ENCODE measurements at regions not wholly inside any gene's neighbourhood (a gene's known extent, or its start where the extent isn't known, plus 50 kb on each side); places are given as distances from the start of the nearest gene placed in this dataset.
"Not testable (repeated sequence)": the region's sequence is repeated elsewhere in the genome, so short reads cannot be mapped to it uniquely, and the experiment has no call there.

DNA sequence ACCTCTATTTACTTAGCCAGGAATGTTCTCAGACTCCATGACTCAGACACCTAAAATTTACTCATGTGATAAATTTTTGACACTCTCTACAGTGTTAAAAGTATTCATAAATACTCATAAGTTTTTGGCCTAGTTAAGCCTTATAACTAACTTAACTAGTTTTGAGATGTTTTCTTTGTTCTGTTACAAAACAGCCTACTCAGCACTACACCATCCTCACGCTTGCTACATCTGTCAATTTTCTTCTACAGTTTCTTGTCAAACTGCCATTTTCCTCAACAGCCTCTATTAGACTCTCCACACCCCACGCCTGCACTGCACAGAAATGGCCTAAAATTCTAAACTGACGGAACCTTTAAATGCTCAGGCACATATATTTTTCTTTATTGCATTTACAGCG lies 195.5 kb downstream of the ANXA1 start:
- no peak for DNase-seq

- no peak for DNase-seq
Measured at GRCh38 chr9:73347720-73348119, 196.1 kb downstream of the ANXA1 start.

GRCh38 chr9:73348471-73348870 lies 196.8 kb downstream of the ANXA1 start:
- no peak for DNase-seq

DNA sequence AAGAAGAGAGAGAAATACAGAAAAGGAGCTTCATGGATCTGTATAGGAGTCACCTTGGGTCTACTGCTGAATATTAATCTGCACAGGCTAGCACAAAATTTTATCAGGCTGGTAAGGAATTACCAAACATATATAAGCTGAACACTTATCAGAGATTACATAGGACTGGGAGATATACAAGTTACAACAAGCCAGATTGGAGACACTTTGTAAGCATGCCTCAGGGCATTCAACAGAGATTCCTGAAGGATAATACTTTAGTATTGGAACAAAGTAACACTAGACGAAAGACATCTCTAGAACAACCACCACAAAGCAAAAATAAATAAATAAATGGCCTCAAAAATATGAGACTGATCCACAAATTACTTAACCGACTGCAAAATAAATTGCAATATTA lies 197.8 kb downstream of the ANXA1 start:
- DNase-seq, result no peak

- DNase-seq, result no peak
Measured at GRCh38 chr9:73357607-73358006, 205.9 kb downstream of the ANXA1 start.

GRCh38 chr9:73370053-73370452 lies 218.4 kb downstream of the ANXA1 start:
- DNase-seq, result no peak

DNA sequence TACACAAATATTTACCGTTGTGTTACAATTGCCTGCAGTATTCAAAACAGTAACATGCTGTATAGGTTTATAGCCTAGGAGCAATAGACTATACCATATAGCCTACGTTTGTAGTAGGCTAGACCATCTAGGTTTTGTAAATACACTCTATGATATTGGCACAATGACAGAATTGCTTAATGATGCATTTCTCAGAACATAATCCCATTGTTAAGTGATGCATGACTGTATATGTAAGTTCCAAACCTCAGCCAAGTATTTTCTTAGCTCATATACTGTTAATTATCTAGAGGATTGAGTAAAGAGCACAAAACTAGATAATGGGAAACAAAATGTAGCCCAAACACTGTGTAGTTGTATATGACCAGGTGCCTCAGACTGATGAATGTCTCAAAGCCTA lies 220.1 kb downstream of the ANXA1 start:
- no peak for DNase-seq

- no peak for DNase-seq
Measured at GRCh38 chr9:73380411-73380810, 228.7 kb downstream of the ANXA1 start.

DNA sequence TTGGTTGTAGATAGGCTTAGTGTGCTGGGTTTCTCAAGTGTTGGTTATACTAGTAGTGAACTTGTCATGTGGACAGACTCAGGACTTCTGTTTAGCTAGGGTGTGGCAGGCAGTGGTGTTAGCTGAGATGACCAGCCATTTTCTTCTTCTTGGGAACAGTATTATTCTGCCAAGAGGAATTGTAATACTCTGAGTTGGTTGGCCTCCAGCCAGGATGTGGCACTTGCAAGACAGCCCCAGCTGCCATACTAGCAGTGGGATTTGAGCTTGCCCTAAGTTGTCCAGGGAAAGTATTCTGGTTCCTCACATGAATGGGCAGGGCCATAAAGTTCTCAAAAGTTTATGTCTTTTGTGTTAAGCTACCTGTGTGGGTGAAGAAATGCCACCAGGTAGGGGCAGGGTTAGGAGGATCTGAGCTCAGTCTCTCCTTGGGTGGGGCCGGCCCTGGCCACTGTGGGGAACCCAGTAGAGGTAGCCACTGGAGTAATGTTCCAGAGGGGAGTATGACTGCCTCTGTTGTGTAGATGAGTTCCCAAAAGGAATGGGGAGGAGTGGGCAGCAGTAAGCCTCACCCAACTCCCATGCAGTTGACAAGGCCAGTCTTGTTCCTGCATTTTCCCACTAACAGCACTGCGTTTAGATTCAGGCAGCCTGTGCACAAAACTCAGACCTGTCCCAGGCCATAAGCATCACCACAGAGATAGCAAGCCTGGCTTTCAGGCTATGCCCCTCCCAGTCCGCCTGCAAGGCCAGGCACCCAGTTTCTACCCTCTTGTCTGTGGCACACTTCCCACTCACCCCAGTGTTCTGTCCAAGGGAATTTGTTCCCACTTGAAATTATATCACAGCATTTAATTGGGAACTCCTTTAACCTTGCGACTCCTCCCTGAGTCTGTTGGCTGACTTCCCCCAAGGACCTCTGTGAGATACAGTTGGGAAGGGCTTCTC lies 250.7 kb downstream of the ANXA1 start:
- no peak for DNase-seq

DNA sequence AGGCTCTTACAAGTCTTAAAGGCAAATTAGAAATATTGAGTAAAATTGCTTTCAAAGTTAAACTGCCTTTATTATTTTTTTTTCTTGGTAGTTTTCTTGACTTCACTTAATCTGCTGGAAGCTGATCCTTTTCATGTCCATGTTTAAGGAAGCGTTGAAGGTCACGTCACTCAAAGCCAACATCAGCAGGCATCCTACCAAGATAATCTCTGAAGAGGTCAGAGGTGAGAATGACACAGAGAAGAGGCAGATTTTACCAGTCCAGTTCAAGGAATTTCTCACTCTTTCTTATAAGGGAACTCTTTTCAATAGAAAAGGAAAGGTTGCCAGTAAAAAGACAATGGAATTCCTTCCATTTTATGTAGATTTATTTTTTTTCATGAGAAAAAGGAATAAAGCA lies 259.8 kb downstream of the ANXA1 start:
- DNase-seq, result no peak

DNA sequence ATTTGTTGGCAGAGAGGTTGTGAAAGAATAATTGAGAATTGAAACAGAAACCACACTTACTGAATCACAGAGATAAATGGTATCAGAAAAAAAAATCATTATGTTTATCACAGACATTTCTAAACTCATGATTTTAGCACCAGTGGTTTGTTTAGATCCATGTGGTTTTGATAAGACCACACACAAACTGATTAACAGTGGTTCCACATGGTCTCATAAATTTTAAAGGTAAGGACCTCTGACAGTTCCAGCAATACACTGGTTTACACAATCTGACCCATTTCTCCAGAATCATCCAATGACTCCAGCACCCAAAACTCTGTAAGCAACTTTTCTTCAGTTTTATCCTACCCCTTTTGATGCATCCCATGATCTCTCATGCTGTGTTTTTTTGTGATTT lies 261.2 kb downstream of the ANXA1 start:
- DNase-seq, result no peak

GRCh38 chr9:73423891-73424290 lies 272.2 kb downstream of the ANXA1 start:
- no peak for DNase-seq

GRCh38 chr9:73426269-73426668 lies 274.6 kb downstream of the ANXA1 start:
- peak; percentile 26 for DNase-seq

GRCh38 chr9:73434826-73435225 lies 283.2 kb downstream of the ANXA1 start:
- DNase-seq, result no peak

DNA sequence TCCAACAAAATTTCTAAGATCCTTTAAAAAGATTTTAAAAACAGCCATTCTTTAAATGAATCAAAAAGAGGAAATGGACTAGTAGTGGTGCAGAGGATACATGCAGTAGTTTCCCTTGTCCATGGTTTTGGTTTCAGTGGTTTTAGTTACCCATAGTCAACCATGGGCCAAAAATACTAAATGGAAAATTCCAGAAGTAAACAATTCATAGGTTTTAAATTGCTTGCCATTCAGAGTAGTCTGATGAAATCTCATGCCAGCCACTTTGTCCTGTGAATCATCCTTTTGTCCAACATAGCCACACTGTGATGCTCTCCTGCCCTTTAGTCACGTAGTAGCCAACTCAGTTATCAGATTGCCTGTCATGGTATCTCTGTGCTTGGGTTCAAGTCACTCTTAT lies 286.1 kb downstream of the ANXA1 start:
- DNase-seq, result no peak

DNA sequence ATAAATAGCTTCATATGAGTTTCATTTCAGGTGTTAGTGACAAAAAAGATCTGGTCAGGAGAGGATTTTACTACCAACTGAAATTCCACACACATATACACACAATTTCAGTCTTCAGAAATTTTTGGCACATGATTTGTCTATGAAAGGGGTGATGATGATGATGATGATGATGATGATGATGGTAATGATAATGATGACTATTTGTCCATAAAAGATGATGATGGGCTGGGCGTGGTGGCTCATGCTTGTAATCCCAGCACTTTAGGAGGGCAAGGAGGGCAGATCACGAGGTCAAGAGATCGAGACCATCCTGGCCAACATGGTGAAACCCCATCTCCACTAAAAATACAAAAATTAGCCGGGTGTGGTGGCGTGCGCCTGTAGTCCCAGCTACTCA lies 288.2 kb downstream of the ANXA1 start:
- not testable (repeated sequence) for DNase-seq

- no peak for DNase-seq
Measured at GRCh38 chr9:73441223-73441622, 289.6 kb downstream of the ANXA1 start.

DNA sequence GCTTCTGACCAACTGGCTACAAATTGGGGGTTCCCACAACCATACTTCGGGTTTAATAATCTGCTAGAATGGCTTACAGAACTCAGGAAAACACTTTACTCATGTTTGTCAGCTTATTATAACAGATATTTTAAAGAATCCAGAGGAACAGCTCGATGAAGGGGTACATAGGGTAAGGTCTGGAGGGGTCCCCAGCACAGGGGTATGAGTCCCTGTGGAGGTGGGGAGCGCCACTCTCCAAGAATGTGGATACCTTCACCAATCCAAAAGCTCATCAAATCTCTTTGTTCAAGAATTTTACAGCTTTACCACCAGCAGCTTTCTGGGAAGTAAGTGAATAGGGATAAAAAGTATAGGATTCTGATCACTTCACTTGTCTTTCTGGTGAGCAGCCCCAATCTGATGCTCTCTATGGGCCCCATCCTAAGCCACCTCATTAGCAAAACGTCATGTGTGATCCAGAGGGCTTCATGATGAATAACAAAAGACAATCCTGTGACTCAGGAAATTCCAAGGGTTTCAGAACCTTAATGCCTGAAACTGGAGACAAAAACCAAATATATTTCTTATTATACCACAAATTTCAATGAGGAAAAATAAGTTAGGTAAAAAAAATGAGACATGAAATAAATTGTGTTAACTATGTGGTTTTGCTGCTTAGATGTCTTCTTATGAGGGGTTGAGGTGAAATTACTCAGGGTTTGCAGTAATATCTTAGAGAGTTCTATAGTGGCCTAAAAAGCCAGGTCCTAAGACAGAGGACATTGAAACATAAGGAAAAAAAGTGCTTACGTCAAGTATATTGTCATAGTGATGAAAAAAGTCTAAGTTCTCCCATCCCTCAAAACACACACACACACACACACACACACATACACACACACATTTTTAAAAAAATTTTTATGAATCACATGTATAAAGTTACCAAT lies 290.5 kb downstream of the ANXA1 start:
- DNase-seq, result no peak

DNA sequence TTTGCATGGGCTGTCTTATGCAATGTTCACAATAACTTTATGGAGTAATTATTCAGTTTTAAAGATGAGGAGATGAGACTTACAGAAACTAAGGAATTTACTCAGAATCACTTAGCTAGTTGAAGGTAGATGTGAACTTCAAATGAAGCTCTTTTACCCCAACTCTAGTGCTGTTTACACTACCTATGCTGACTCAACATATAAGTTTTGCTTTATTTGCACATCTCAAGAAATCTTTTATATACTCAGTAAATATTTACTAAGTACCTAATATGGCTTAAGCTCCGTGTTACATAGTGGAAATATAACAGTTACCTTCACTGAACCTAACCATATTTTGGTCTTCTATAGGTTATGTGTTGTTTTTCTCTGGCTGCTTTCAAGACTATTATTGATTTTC lies 293.2 kb downstream of the ANXA1 start:
- no peak for DNase-seq

- not testable (repeated sequence) for DNase-seq
Measured at GRCh38 chr9:73445384-73445783, 293.7 kb downstream of the ANXA1 start.

DNA sequence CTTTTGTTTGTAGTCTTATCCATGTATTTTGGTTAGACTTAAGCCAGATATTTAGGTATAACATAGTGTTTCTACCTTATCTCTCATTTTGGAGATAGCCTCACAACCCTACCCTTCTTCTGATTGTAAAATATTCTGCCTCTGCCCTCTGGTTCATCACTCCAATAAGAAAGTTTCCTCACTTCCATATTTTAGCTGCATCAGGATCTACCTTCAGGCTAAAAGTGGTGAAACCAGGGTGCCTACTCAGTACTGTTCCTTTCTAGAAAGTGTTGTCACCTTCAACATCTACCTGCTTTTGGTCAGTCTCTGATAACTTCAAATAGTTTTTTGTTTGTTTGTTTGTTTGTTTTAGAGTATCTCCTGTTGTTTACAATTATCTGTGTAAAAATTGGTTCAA lies 294.6 kb downstream of the ANXA1 start:
- no peak for DNase-seq

- no peak for DNase-seq
Measured at GRCh38 chr9:73451003-73451402, 299.3 kb downstream of the ANXA1 start.

GRCh38 chr9:73459817-73460216 lies 308.2 kb downstream of the ANXA1 start:
- no peak for DNase-seq

DNA sequence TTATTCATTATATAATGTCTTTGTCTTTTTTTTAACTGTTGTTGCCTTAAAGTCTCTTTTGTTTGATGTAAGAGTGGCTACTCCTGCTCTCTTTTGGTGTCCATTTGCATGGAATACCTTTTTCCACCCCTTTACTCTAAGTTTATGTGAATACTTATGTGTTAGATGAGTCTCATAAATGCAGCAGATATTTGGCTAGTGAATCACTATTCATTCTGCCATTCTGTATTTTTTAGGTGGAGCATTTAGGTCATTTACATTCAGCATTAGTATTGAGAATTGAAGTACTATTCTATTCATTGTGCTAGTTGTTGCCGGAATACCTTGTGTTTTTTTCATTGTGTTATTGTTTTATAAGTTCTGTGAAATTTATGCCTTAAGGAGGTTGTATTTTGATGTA lies 317.1 kb downstream of the ANXA1 start:
- DNase-seq, result no peak

All from NCI-H774 (cell line).